DND-41 (cell line): ENCODE measurements at regions not wholly inside any gene's neighbourhood (a gene's known extent, or its start where the extent isn't known, plus 50 kb on each side); places are given as distances from the start of the nearest gene placed in this dataset.

Source experiments
- ATAC-seq: fragments of 200-7000 bp; cut with Tn5 transposase; 3 replicates; pipeline ENCODE4 v1.9.1; 2021; ENCODE audit warnings: low read depth; ENCODE audit not compliant: insufficient read depth
- DNase-seq: peaks from one replicate; pipeline ENCODE4 v3.0.0-alpha.2; 2020
- H2AFZ ChIP-seq: 2 replicates; pipeline ENCODE4 v1.6.0; 2012; ENCODE audit warnings: low read depth, low read length
- H3K27ac ChIP-seq: 2 replicates; pipeline ENCODE4 v1.5.1; 2012; ENCODE audit warnings: low read length, inconsistent platforms
- H3K27me3 ChIP-seq: fragments of 200-600 bp; sonication (generic); 2 replicates; pipeline ENCODE4 v1.6.0; 2012; ENCODE audit warnings: low read length, mild to moderate bottlenecking, inconsistent platforms; ENCODE audit not compliant: insufficient read depth, poor library complexity
- H3K36me3 ChIP-seq: 2 replicates; pipeline ENCODE4 v1.5.1; 2012; ENCODE audit warnings: low read length, inconsistent platforms; ENCODE audit not compliant: insufficient read depth
- H3K4me1 ChIP-seq: 2 replicates; pipeline ENCODE4 v1.5.1; 2012; ENCODE audit warnings: mild to moderate bottlenecking, low read length; ENCODE audit not compliant: insufficient read depth
- H3K4me2 ChIP-seq: 2 replicates; pipeline ENCODE4 v1.6.0; 2012; ENCODE audit warnings: mild to moderate bottlenecking, moderate library complexity, low read length, inconsistent platforms; ENCODE audit not compliant: insufficient read depth
- H3K4me3 ChIP-seq, 2 experiments: fragments of 200-600 bp in 1 of 2; shearing (Covaris generic) in 1 of 2; 2 replicates each; pipeline ENCODE4 v1.5.1; 2012 to 2016; ENCODE audit warnings: inconsistent platforms in 2 of 2, low read length in 2 of 2, mild to moderate bottlenecking in 2 of 2, low read depth in 1 of 2, moderate library complexity in 1 of 2
- H3K79me2 ChIP-seq: 2 replicates; pipeline ENCODE4 v1.6.0; 2012; ENCODE audit warnings: low read length, inconsistent platforms; ENCODE audit not compliant: insufficient read depth
- H3K9ac ChIP-seq: 2 replicates; pipeline ENCODE4 v1.6.0; 2012; ENCODE audit warnings: low read depth, mild to moderate bottlenecking, inconsistent platforms, low read length, moderate library complexity
- H3K9me3 ChIP-seq: 2 replicates; pipeline ENCODE4 v1.5.1; 2012; ENCODE audit warnings: low read length, moderate library complexity, mild to moderate bottlenecking, inconsistent platforms; ENCODE audit not compliant: insufficient read depth, severe bottlenecking
- H4K20me1 ChIP-seq: 2 replicates; pipeline ENCODE4 v1.6.0; 2012; ENCODE audit warnings: low read length; ENCODE audit not compliant: insufficient read depth
- EZH2 ChIP-seq: IDR thresholded peaks from 3 replicates; pipeline ENCODE4 v1.6.1; 2012; ENCODE audit warnings: borderline replicate concordance, low read depth, mild to moderate bottlenecking, moderate library complexity, low read length, inconsistent platforms; ENCODE audit not compliant: severe bottlenecking
- TF ChIP-seq, protein P1 (sequence below): IDR thresholded peaks from 2 replicates; pipeline ENCODE4 v1.5.1; 2012; ENCODE audit warnings: borderline replicate concordance, low read length, moderate library complexity, mild to moderate bottlenecking; ENCODE audit not compliant: poor library complexity, severe bottlenecking; ENCODE audit errors: extremely low read depth

DNA sequence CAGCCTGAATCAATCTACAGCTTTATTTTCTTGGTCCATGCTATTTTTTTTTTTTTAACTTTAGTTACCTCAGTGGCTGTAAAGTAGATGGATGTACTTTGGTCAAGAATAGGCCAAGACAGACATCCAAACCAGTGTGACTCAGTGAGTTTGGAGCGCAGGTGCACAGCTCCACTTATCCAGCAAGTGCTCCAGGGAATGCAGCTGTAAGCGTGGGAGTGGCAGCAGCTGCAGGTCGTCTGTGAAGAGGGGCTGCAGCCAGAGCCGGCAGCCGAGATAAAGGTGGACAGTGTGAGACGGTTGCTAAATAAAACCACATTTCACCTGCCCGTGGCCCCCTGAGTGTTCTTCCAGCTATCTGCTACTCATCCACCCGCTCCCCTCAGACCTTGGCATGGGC lies 1018.7 kb downstream of the AACS start:
- ATAC-seq, result no peak
- H3K4me1 ChIP-seq, result no peaks in the 10 kb centered on the region
- no peak overlapping the region for H3K9ac ChIP-seq
- no peak overlapping the region for H3K4me2 ChIP-seq
- no peak for DNase-seq
- H3K27me3 ChIP-seq, result no peaks in the 10 kb centered on the region
- no peak overlapping the region for H3K4me3 ChIP-seq
- no peak overlapping the region for H2AFZ ChIP-seq
- no peak overlapping the region for H3K27ac ChIP-seq
- TF ChIP-seq, protein P1, sequence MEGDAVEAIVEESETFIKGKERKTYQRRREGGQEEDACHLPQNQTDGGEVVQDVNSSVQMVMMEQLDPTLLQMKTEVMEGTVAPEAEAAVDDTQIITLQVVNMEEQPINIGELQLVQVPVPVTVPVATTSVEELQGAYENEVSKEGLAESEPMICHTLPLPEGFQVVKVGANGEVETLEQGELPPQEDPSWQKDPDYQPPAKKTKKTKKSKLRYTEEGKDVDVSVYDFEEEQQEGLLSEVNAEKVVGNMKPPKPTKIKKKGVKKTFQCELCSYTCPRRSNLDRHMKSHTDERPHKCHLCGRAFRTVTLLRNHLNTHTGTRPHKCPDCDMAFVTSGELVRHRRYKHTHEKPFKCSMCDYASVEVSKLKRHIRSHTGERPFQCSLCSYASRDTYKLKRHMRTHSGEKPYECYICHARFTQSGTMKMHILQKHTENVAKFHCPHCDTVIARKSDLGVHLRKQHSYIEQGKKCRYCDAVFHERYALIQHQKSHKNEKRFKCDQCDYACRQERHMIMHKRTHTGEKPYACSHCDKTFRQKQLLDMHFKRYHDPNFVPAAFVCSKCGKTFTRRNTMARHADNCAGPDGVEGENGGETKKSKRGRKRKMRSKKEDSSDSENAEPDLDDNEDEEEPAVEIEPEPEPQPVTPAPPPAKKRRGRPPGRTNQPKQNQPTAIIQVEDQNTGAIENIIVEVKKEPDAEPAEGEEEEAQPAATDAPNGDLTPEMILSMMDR, result no peak
- TF ChIP-seq EZH2, result no peak
- no peaks in the 10 kb centered on the region for H3K36me3 ChIP-seq
- no peaks in the 10 kb centered on the region for H3K9me3 ChIP-seq
- no peaks in the 10 kb centered on the region for H3K79me2 ChIP-seq
- no peaks in the 10 kb centered on the region for H4K20me1 ChIP-seq

DNA sequence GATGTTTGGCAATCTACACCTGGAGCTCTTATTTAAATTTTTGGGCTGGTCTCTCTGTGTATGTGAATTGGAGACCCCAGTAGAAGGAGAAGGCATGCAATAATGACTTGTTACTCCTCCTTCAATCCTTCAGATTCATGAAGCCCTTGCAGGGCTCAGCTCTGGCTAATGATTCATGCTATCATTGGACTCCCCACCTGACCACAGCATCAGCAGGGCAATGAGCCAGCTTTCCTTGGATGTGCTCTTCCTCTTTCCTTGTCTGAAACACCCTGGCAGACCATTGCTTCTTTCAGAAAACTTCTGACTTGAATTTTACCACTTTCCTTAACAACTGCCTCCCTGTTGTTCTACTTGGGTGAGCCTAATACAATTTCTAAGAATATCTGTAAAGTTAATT lies 1019.2 kb downstream of the AACS start:
- Histone ChIP-seq H3K4me1 (no peaks in the 10 kb centered on the region), H3K4me3 (no peak overlapping the region), H4K20me1 (no peaks in the 10 kb centered on the region), H3K9me3 (no peaks in the 10 kb centered on the region), H3K27ac (no peak overlapping the region), H3K36me3 (no peaks in the 10 kb centered on the region), H3K27me3 (no peaks in the 10 kb centered on the region), H3K79me2 (no peaks in the 10 kb centered on the region), H2AFZ (no peak overlapping the region), H3K9ac (no peak overlapping the region), H3K4me2 (no peak overlapping the region)
- ATAC-seq (no peak), DNase-seq (no peak)
- no peak for TF ChIP-seq EZH2
- TF ChIP-seq, protein P1, result no peak

DNA sequence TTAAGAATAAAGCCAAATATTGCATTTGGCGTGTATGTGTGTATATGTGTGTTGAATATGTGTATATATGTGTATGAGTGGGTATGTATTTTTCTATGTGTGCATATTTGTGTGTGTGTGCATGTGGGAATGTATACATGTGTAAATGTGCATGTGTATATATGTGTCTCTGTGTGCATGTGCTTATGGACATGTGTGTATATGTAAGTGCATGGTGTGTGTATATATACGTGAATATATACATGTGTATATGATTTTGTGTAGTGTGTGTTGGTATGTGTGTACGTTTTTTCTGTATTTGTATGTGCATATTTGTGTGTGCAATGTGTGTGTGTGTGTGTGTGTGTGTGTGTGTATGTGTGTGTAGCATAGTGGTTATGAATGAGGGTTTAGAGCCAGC lies 1021.0 kb downstream of the AACS start:
- TF ChIP-seq, protein P1, result no peak
- TF ChIP-seq EZH2, result no peak
- Histone ChIP-seq H3K36me3 (no peaks in the 10 kb centered on the region), H3K4me3 (no peak overlapping the region), H2AFZ (no peak overlapping the region), H3K4me1 (no peaks in the 10 kb centered on the region), H3K27me3 (no peaks in the 10 kb centered on the region), H4K20me1 (no peaks in the 10 kb centered on the region), H3K79me2 (no peaks in the 10 kb centered on the region), H3K27ac (no peak overlapping the region), H3K9ac (no peak overlapping the region), H3K4me2 (no peak overlapping the region), H3K9me3 (no peaks in the 10 kb centered on the region)
- no peak for DNase-seq
- no peak for ATAC-seq

DNA sequence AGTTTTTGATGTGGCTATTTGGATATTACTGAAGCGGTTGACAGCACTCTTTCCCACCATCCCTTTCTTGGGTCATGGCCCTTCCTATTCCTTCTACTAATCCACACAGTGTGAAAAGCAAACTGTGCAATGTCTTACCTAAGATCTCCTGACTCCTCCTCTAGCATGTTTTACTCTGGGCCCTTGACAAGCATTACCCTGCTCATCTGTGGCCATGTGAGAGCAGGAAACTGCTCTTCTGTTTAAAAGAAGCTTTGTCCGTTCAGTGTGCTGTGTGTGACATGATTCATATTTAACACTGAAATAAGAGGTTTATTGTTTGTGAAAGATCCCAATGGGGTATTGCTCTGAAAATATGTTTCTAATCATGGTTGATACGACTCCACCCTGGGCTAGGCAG lies 1022.5 kb downstream of the AACS start:
- no peak for DNase-seq
- no peaks in the 10 kb centered on the region for H3K4me1 ChIP-seq
- H3K4me2 ChIP-seq, result no peak overlapping the region
- TF ChIP-seq, protein P1, result no peak
- TF ChIP-seq EZH2, result no peak
- H3K4me3 ChIP-seq, result no peak overlapping the region
- no peaks in the 10 kb centered on the region for H3K36me3 ChIP-seq
- H3K79me2 ChIP-seq, result no peaks in the 10 kb centered on the region
- no peak overlapping the region for H2AFZ ChIP-seq
- no peak overlapping the region for H3K9ac ChIP-seq
- no peaks in the 10 kb centered on the region for H3K9me3 ChIP-seq
- H4K20me1 ChIP-seq, result no peaks in the 10 kb centered on the region
- H3K27ac ChIP-seq, result no peak overlapping the region
- no peaks in the 10 kb centered on the region for H3K27me3 ChIP-seq
- ATAC-seq, result no peak
